OCI-LY1 (cell line): ENCODE measurements at regions not wholly inside any gene's neighbourhood (a gene's known extent, or its start where the extent isn't known, plus 50 kb on each side); places are given as distances from the start of the nearest gene placed in this dataset.

ENCODE experiments used
- H2AFZ ChIP-seq: fragments of 200-600 bp; sonication (generic), shearing (Covaris generic); 2 replicates; pipeline ENCODE4 v1.6.0; 2014; ENCODE audit warnings: antibody characterized with exemption, mild to moderate bottlenecking, low read length
- H3F3A ChIP-seq: fragments of 200-600 bp; sonication (generic), shearing (Covaris generic); 2 replicates; pipeline ENCODE4 v1.6.0; 2014; ENCODE audit warnings: mild to moderate bottlenecking, antibody characterized with exemption, low read length, moderate library complexity; ENCODE audit not compliant: insufficient read depth
- H3K27ac ChIP-seq: fragments of 200-600 bp; sonication (generic); 2 replicates; pipeline ENCODE4 v1.5.1; 2014; ENCODE audit warnings: low read length, mixed run types, mild to moderate bottlenecking, low read depth; ENCODE audit not compliant: poor library complexity, severe bottlenecking
- H3K27me3 ChIP-seq: fragments of 200-600 bp; sonication (generic); 2 replicates; pipeline ENCODE4 v1.6.0; 2014; ENCODE audit warnings: antibody characterized with exemption, mild to moderate bottlenecking, low read length, moderate library complexity; ENCODE audit not compliant: insufficient read depth
- H3K36me3 ChIP-seq: fragments of 200-600 bp; sonication (generic); 2 replicates; pipeline ENCODE4 v1.6.1; 2014; ENCODE audit warnings: mild to moderate bottlenecking, antibody characterized with exemption, low read length, moderate library complexity, mixed read lengths; ENCODE audit not compliant: insufficient read depth
- H3K4me1 ChIP-seq: fragments of 200-600 bp; sonication (generic); 2 replicates; pipeline ENCODE4 v1.5.1; 2014; ENCODE audit warnings: mild to moderate bottlenecking, low read length, moderate library complexity; ENCODE audit not compliant: insufficient read depth, severe bottlenecking
- H3K4me2 ChIP-seq: fragments of 200-600 bp; sonication (generic), shearing (Covaris generic); 2 replicates; pipeline ENCODE4 v1.6.1; 2014; ENCODE audit warnings: low read length
- H3K4me3 ChIP-seq: fragments of 200-600 bp; sonication (generic); 2 replicates; pipeline ENCODE4 v1.5.1; 2014; ENCODE audit warnings: low read length, low read depth, mild to moderate bottlenecking, mixed read lengths; ENCODE audit not compliant: poor library complexity, severe bottlenecking
- H3K79me2 ChIP-seq: fragments of 200-600 bp; shearing (Covaris generic); 2 replicates; pipeline ENCODE4 v1.6.1; 2016; ENCODE audit warnings: mixed run types, low read length, mixed read lengths; ENCODE audit not compliant: insufficient read depth
- H3K9ac ChIP-seq: fragments of 200-600 bp; sonication (generic), shearing (Covaris generic); 2 replicates; pipeline ENCODE4 v1.6.1; 2014; ENCODE audit warnings: mild to moderate bottlenecking, low read length, mixed read lengths
- H3K9me2 ChIP-seq: fragments of 200-600 bp; sonication (generic), shearing (Covaris generic); 2 replicates; pipeline ENCODE4 v1.6.1; 2014; ENCODE audit warnings: low read depth, mild to moderate bottlenecking, low read length, mixed read lengths
- H3K9me3 ChIP-seq: fragments of 200-600 bp; shearing (Covaris generic); 2 replicates; pipeline ENCODE4 v1.6.1; 2014; ENCODE audit warnings: low read length, mixed read lengths
- H4K20me1 ChIP-seq: fragments of 200-600 bp; sonication (generic), shearing (Covaris generic); 2 replicates; pipeline ENCODE4 v1.6.0; 2016; ENCODE audit warnings: mild to moderate bottlenecking, low read length; ENCODE audit not compliant: insufficient read depth
- CTCF ChIP-seq: fragments of 200-600 bp; sonication (generic), shearing (Covaris generic); IDR thresholded peaks from 2 replicates; pipeline ENCODE4 v1.5.1; 2017; ENCODE audit warnings: mild to moderate bottlenecking, antibody characterized with exemption, low read length, moderate library complexity, mixed read lengths
- EZH2 ChIP-seq: fragments of 200-600 bp; sonication (generic), shearing (Covaris generic); IDR thresholded peaks from 2 replicates; pipeline ENCODE4 v1.8.0; 2017; ENCODE audit warnings: borderline replicate concordance, mixed run types, mild to moderate bottlenecking, antibody characterized with exemption, low read length, moderate library complexity, mixed read lengths

GRCh38 chr20:23296841-23297701 is 53.5 kb upstream of the NXT1 start:
- Histone ChIP-seq H3F3A (no peaks in the 10 kb centered on the region), H3K9ac (no peak overlapping the region), H3K9me2 (no peaks in the 10 kb centered on the region), H4K20me1 (no peaks in the 10 kb centered on the region), H3K9me3 (no peaks in the 10 kb centered on the region), H3K4me2 (no peak overlapping the region), H3K36me3 (no peaks in the 10 kb centered on the region), H3K4me3 (no peak overlapping the region), H3K27ac (no peak overlapping the region), H3K4me1 (no peaks in the 10 kb centered on the region), H2AFZ (no peak overlapping the region), H3K27me3 (no peaks in the 10 kb centered on the region), H3K79me2 (no peaks in the 10 kb centered on the region)
- TF ChIP-seq CTCF (no peak), EZH2 (no peak)

- Histone ChIP-seq H3K79me2 (no peaks in the 10 kb centered on the region), H3F3A (no peaks in the 10 kb centered on the region), H4K20me1 (no peaks in the 10 kb centered on the region), H3K27me3 (no peaks in the 10 kb centered on the region), H3K9me2 (no peaks in the 10 kb centered on the region), H3K27ac (no peak overlapping the region), H3K4me2 (no peak overlapping the region), H3K9ac (no peak overlapping the region), H3K4me3 (no peak overlapping the region), H3K9me3 (no peaks in the 10 kb centered on the region), H2AFZ (no peak overlapping the region), H3K4me1 (no peaks in the 10 kb centered on the region), H3K36me3 (no peaks in the 10 kb centered on the region)
- TF ChIP-seq EZH2 (no peak), CTCF (no peak)
Measured at GRCh38 chr20:23295934-23296333, 54.7 kb upstream of the NXT1 start.

- no peaks in the 10 kb centered on the region for H3K9me3 ChIP-seq
- no peaks in the 10 kb centered on the region for H4K20me1 ChIP-seq
- H3K27ac ChIP-seq, result no peak overlapping the region
- no peaks in the 10 kb centered on the region for H3K9me2 ChIP-seq
- TF ChIP-seq EZH2, result no peak
- no peak for TF ChIP-seq CTCF
- no peaks in the 10 kb centered on the region for H3K79me2 ChIP-seq
- no peaks in the 10 kb centered on the region for H3K27me3 ChIP-seq
- no peak overlapping the region for H2AFZ ChIP-seq
- no peak overlapping the region for H3K9ac ChIP-seq
- H3K36me3 ChIP-seq, result no peaks in the 10 kb centered on the region
- H3F3A ChIP-seq, result no peaks in the 10 kb centered on the region
- no peak overlapping the region for H3K4me2 ChIP-seq
- H3K4me3 ChIP-seq, result no peak overlapping the region
- H3K4me1 ChIP-seq, result no peaks in the 10 kb centered on the region
Measured at GRCh38 chr20:23294671-23295070, 55.9 kb upstream of the NXT1 start.
